SW480 (cell line): ENCODE measurements at regions not wholly inside any gene's neighbourhood (a gene's known extent, or its start where the extent isn't known, plus 50 kb on each side); places are given as distances from the start of the nearest gene placed in this dataset.
"Not testable (repeated sequence)": the region's sequence is repeated elsewhere in the genome, so short reads cannot be mapped to it uniquely, and the experiment has no call there.

Experiments
- DNase-seq: peaks from one replicate; pipeline ENCODE4 v3.0.0-alpha.2; 2016; ENCODE audit warnings: low spot score

- no peak for DNase-seq
Measured at GRCh38 chrX:95612350-95612749, 1072.3 kb upstream of the DIAPH2 start.

GRCh38 chrX:95622200-95622599 lies 1062.4 kb upstream of the DIAPH2 start:
- no peak for DNase-seq

- no peak for DNase-seq
Measured at GRCh38 chrX:95626748-95627147, 1057.9 kb upstream of the DIAPH2 start.

GRCh38 chrX:95628796-95629195 lies 1055.8 kb upstream of the DIAPH2 start:
- no peak for DNase-seq

- DNase-seq = no peak
Measured at GRCh38 chrX:95629737-95630136, 1054.9 kb upstream of the DIAPH2 start.

- no peak for DNase-seq
Measured at GRCh38 chrX:95640226-95640625, 1044.4 kb upstream of the DIAPH2 start.

GRCh38 chrX:95645738-95646137 lies 1038.9 kb upstream of the DIAPH2 start:
- DNase-seq = no peak

- no peak for DNase-seq
Measured at GRCh38 chrX:95662200-95662599, 1022.4 kb upstream of the DIAPH2 start.

GRCh38 chrX:95666056-95666455 lies 1018.6 kb upstream of the DIAPH2 start:
- DNase-seq = no peak

- DNase-seq = no peak
Measured at GRCh38 chrX:95675011-95675410, 1009.6 kb upstream of the DIAPH2 start.

- no peak for DNase-seq
Measured at GRCh38 chrX:95675794-95676193, 1008.8 kb upstream of the DIAPH2 start.

GRCh38 chrX:95678679-95679078 lies 1006.0 kb upstream of the DIAPH2 start:
- DNase-seq = no peak

GRCh38 chrX:95693365-95693764 lies 991.3 kb upstream of the DIAPH2 start:
- DNase-seq = no peak

GRCh38 chrX:95703696-95704095 lies 980.9 kb upstream of the DIAPH2 start:
- no peak for DNase-seq

GRCh38 chrX:95716841-95717240 lies 967.8 kb upstream of the DIAPH2 start:
- DNase-seq = no peak

- no peak for DNase-seq
Measured at GRCh38 chrX:95718746-95719145, 965.9 kb upstream of the DIAPH2 start.

GRCh38 chrX:95721011-95721410 lies 963.6 kb upstream of the DIAPH2 start:
- DNase-seq = no peak

GRCh38 chrX:95728446-95728845 lies 956.2 kb upstream of the DIAPH2 start:
- no peak for DNase-seq

- DNase-seq = no peak
Measured at GRCh38 chrX:95729401-95729800, 955.2 kb upstream of the DIAPH2 start.

- DNase-seq = no peak
Measured at GRCh38 chrX:95733426-95733825, 951.2 kb upstream of the DIAPH2 start.

- DNase-seq = peak; percentile 24
Measured at GRCh38 chrX:95754411-95754810, 930.2 kb upstream of the DIAPH2 start.

GRCh38 chrX:95760356-95760755 lies 924.3 kb upstream of the DIAPH2 start:
- no peak for DNase-seq

- DNase-seq = no peak
Measured at GRCh38 chrX:95762716-95763115, 921.9 kb upstream of the DIAPH2 start.

GRCh38 chrX:95764972-95765451 lies 919.6 kb upstream of the DIAPH2 start:
- peak; percentile 13 for DNase-seq

GRCh38 chrX:95771198-95771597 lies 913.4 kb upstream of the DIAPH2 start:
- not testable (repeated sequence) for DNase-seq
